SK-N-SH treated with all-trans-retinoic acid at 6 μM for 48 hours (cell line): ENCODE measurements at regions not wholly inside any gene's neighbourhood (a gene's known extent, or its start where the extent isn't known, plus 50 kb on each side); places are given as distances from the start of the nearest gene placed in this dataset.

ENCODE experiments used
- GLIS3 ChIP-seq: fragments of 250-450 bp; sonication (Bioruptor Pico); IDR thresholded peaks from 2 replicates; pipeline ENCODE4 v1.5.0; 2020; ENCODE audit warnings: mild to moderate bottlenecking, moderate library complexity
- RARB ChIP-seq: fragments of 250-450 bp; sonication (Bioruptor Pico); IDR thresholded peaks from 2 replicates; pipeline ENCODE4 v1.8.0; 2021; ENCODE audit warnings: mild to moderate bottlenecking, moderate library complexity
- SNAI2 ChIP-seq: fragments of 250-450 bp; sonication (Bioruptor Pico); IDR thresholded peaks from 2 replicates; pipeline ENCODE4 v1.5.0; 2020; ENCODE audit warnings: mild to moderate bottlenecking, moderate library complexity
- TCF4 ChIP-seq: fragments of 250-450 bp; sonication (Bioruptor Pico); IDR thresholded peaks from 2 replicates; pipeline ENCODE4 v1.8.0; 2021; ENCODE audit warnings: mild to moderate bottlenecking, moderate library complexity, borderline replicate concordance
- ZNF565 ChIP-seq: fragments of 450-650 bp; formaldehyde crosslinking; conservative IDR thresholded peaks from 2 replicates; pipeline ENCODE4 v1.5.0; 2020; ENCODE audit warnings: low read depth, mild to moderate bottlenecking, moderate library complexity
- ZNF70 ChIP-seq: fragments of 450-650 bp; formaldehyde crosslinking; IDR thresholded peaks from 2 replicates; pipeline ENCODE4 v1.5.0; 2020; ENCODE audit warnings: mild to moderate bottlenecking, moderate library complexity
- TF ChIP-seq, protein P1 (sequence below): fragments of 250-450 bp; sonication (Bioruptor Pico); IDR thresholded peaks from 2 replicates; pipeline ENCODE4 v1.8.0; 2020; ENCODE audit warnings: mild to moderate bottlenecking, moderate library complexity, borderline replicate concordance

DNA sequence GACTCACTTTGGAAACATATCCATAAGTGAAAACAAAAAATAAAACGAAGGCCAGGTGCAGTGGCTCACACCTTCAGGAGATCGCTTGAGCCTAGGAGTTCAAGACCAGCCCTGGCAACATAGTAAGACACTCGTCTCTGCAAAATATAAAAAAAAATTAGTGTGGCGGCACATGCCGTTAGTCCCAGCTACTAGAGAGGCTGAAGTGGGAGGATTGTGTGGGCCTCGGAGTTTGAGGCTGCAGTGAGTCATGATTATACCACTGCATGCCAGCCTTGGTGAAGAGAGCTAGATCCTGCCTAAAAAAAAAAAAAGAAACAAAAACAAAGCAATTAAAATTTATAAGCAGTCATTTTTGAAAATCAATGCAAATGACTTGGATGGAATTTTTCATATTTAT, 54.7 kb upstream of the NANOGP8 start:
- TF ChIP-seq TCF4 (CRISPR knock-in tag) (no peak), ZNF70 (no peak), GLIS3 (CRISPR knock-in tag) (no peak), ZNF565 (CRISPR knock-in tag) (no peak), SNAI2 (CRISPR knock-in tag) (no peak), RARB (CRISPR knock-in tag) (no peak)
- TF ChIP-seq, protein P1, sequence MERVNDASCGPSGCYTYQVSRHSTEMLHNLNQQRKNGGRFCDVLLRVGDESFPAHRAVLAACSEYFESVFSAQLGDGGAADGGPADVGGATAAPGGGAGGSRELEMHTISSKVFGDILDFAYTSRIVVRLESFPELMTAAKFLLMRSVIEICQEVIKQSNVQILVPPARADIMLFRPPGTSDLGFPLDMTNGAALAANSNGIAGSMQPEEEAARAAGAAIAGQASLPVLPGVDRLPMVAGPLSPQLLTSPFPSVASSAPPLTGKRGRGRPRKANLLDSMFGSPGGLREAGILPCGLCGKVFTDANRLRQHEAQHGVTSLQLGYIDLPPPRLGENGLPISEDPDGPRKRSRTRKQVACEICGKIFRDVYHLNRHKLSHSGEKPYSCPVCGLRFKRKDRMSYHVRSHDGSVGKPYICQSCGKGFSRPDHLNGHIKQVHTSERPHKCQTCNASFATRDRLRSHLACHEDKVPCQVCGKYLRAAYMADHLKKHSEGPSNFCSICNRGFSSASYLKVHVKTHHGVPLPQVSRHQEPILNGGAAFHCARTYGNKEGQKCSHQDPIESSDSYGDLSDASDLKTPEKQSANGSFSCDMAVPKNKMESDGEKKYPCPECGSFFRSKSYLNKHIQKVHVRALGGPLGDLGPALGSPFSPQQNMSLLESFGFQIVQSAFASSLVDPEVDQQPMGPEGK (CRISPR knock-in tag): no peak
